ENCODE measurements at regions not wholly inside any gene's neighbourhood (a gene's known extent, or its start where the extent isn't known, plus 50 kb on each side); places are given as distances from the start of the nearest gene placed in this dataset.
A peak's percentile ranks its signal among the peaks of the same experiment; 100 is the strongest.

- Histone ChIP-seq H3K36me3 (no peaks in the 10 kb centered on the region), H3K4me3 (no peak overlapping the region), H3K27me3 (no peaks in the 10 kb centered on the region), H3K9me3 (no peaks in the 10 kb centered on the region), H3K4me1 (peaks cover 0 to 5% (median 0%) of the 10 kb centered on the region in 3 donors), H3K27ac (no peak overlapping the region)
- FAIRE-seq (no peak), DNase-seq (peak in 1 of 6 donors; percentile 56), ATAC-seq (no peak)
- no peak for TF ChIP-seq CTCF (IDR thresholded peaks at IDR 0.05)
- intact Hi-C loops (cut with DNase I): no loop called here
- 86 to 92% methylated on average over 10 of the region's 10 CpGs for WGBS, 2 donors
These were observed 70.4 kb upstream of the TTC14 start for GRCh38 chr3:180531303-180532278.

- Histone ChIP-seq H3K4me3 (no peak overlapping the region), H3K27ac (no peak overlapping the region), H3K4me1 (no peaks in the 10 kb centered on the region), H3K9me3 (no peaks in the 10 kb centered on the region), H3K27me3 (no peaks in the 10 kb centered on the region), H3K36me3 (no peaks in the 10 kb centered on the region)
- DNase-seq (no peak), ATAC-seq (no peak), FAIRE-seq (no peak)
- TF ChIP-seq CTCF (IDR thresholded peaks at IDR 0.05): no peak
- intact Hi-C loops (cut with DNase I): no loop called here
- 87 to 91% methylated on average over 2 of the region's 2 CpGs for WGBS, 2 donors
These were observed 67.1 kb upstream of the TTC14 start for GRCh38 chr3:180534828-180535227.

GRCh38 chr3:180538493-180538892 is 63.5 kb upstream of the TTC14 start:
- no peak for FAIRE-seq

GRCh38 chr3:180543877-180544276 is 58.1 kb upstream of the TTC14 start:
- no peak for TF ChIP-seq CTCF (IDR thresholded peaks at IDR 0.05)
- Histone ChIP-seq H3K4me3 (no peak overlapping the region), H3K27ac (no peak overlapping the region), H3K36me3 (no peaks in the 10 kb centered on the region), H3K27me3 (no peaks in the 10 kb centered on the region), H3K4me1 (peaks cover 10 to 15% (median 12%) of the 10 kb centered on the region in 3 donors), H3K9me3 (no peaks in the 10 kb centered on the region)
- FAIRE-seq: no peak
- intact Hi-C loops (cut with DNase I): no loop called here
- ATAC-seq: no peak
- DNase-seq: no peak
- 61 to 85% methylated on average over 2 of the region's 2 CpGs for WGBS, 2 donors

More at GRCh38 chr3:180538493-180538892, 63.5 kb upstream of the TTC14 start:
- no peak for ATAC-seq
- no peak for DNase-seq
- Histone ChIP-seq H3K4me1 (no peaks in the 10 kb centered on the region), H3K27me3 (no peaks in the 10 kb centered on the region), H3K36me3 (no peaks in the 10 kb centered on the region), H3K27ac (no peak overlapping the region), H3K4me3 (no peak overlapping the region), H3K9me3 (no peaks in the 10 kb centered on the region)
- TF ChIP-seq CTCF (IDR thresholded peaks at IDR 0.05): no peak
- intact Hi-C loops (cut with DNase I): no loop called here

GRCh38 chr3:180546863-180547262 is 55.1 kb upstream of the TTC14 start:
- ATAC-seq: no peak
- intact Hi-C loops (cut with DNase I): no loop called here

More at GRCh38 chr3:180546863-180547262, 55.1 kb upstream of the TTC14 start:
- Histone ChIP-seq H3K9me3 (no peaks in the 10 kb centered on the region), H3K27ac (no peak overlapping the region), H3K4me1 (peaks cover 10 to 18% (median 12%) of the 10 kb centered on the region in 3 donors), H3K4me3 (no peak overlapping the region), H3K27me3 (no peaks in the 10 kb centered on the region), H3K36me3 (no peaks in the 10 kb centered on the region)
- FAIRE-seq (no peak), DNase-seq (no peak)
- no peak for TF ChIP-seq CTCF (IDR thresholded peaks at IDR 0.05)
- 76 to 87% methylated on average over 1 of the region's 1 CpG for WGBS, 2 donors
